ENCODE measurements at regions not wholly inside any gene's neighbourhood (a gene's known extent, or its start where the extent isn't known, plus 50 kb on each side); places are given as distances from the start of the nearest gene placed in this dataset.

GRCh38 chr12:46901464-46902205 is 75.8 kb upstream of the SLC38A4 start:
- TF ChIP-seq EZH2 (IDR thresholded peaks at IDR 0.05; ENCODE audit: borderline replicate concordance, low read length) (no peak), CTCF (conservative IDR thresholded peaks at IDR 0.05 in 1 of 2, IDR thresholded peaks at IDR 0.05 in 1 of 2; ENCODE audit: extremely low read depth in 1 of 2, insufficient read depth in 1 of 2, low read depth in 1 of 2, low read length in 2 of 2) (no peak)

All from mammary epithelial cell (primary cell).